ENCODE measurements at regions not wholly inside any gene's neighbourhood (a gene's known extent, or its start where the extent isn't known, plus 50 kb on each side); places are given as distances from the start of the nearest gene placed in this dataset.

GRCh38 chr3:153338487-153338886 is 176.5 kb downstream of the RAP2B start:
- Histone ChIP-seq H3K4me1 (peaks cover 0 to 2% of the 10 kb centered on the region in 2 donors), H3K27ac (no peak overlapping the region), H3K4me3 (no peak overlapping the region), H3K27me3 (no peaks in the 10 kb centered on the region), H3K9me3 (no peaks in the 10 kb centered on the region), H3K36me3 (no peaks in the 10 kb centered on the region)
- DNase-seq (ENCODE audit: low spot score in 2 of 2) = no peak
- intact Hi-C loops (cut with DNase I) = no loop called here
- TF ChIP-seq CTCF (IDR thresholded peaks at IDR 0.05) = no peak

- Histone ChIP-seq H3K4me3 (no peak overlapping the region), H3K27me3 (no peaks in the 10 kb centered on the region), H3K27ac (no peak overlapping the region), H3K36me3 (no peaks in the 10 kb centered on the region), H3K9me3 (no peaks in the 10 kb centered on the region), H3K4me1 (peaks cover 0 to 2% of the 10 kb centered on the region in 2 donors)
- no peak for DNase-seq (ENCODE audit: low spot score in 2 of 2)
- TF ChIP-seq CTCF (IDR thresholded peaks at IDR 0.05) = no peak
- intact Hi-C loops (cut with DNase I) = no loop called here
Observed at GRCh38 chr3:153339065-153339464, 177.0 kb downstream of the RAP2B start.

GRCh38 chr3:153343988-153344782 is 182.2 kb downstream of the RAP2B start:
- H3K9me3 ChIP-seq = no peaks in the 10 kb centered on the region
- no peaks in the 10 kb centered on the region for H3K27me3 ChIP-seq
- no peak for TF ChIP-seq CTCF (IDR thresholded peaks at IDR 0.05)
- no peak for DNase-seq (ENCODE audit: low spot score in 2 of 2)
- no peak overlapping the region for H3K4me3 ChIP-seq
- no peak overlapping the region for H3K27ac ChIP-seq
- no peaks in the 10 kb centered on the region for H3K36me3 ChIP-seq
- intact Hi-C loops (cut with DNase I) = no loop called here
- H3K4me1 ChIP-seq = no peaks in the 10 kb centered on the region

- no peak for DNase-seq (ENCODE audit: low spot score in 2 of 2)
- Histone ChIP-seq H3K27me3 (no peaks in the 10 kb centered on the region), H3K4me3 (no peak overlapping the region), H3K4me1 (no peaks in the 10 kb centered on the region), H3K27ac (no peak overlapping the region), H3K36me3 (no peaks in the 10 kb centered on the region), H3K9me3 (no peaks in the 10 kb centered on the region)
- intact Hi-C loops (cut with DNase I) = no loop called here
- TF ChIP-seq CTCF (IDR thresholded peaks at IDR 0.05) = no peak
Observed at GRCh38 chr3:153348457-153349107, 186.6 kb downstream of the RAP2B start.

- H3K4me3 ChIP-seq = no peak overlapping the region
- H3K27me3 ChIP-seq = no peaks in the 10 kb centered on the region
- H3K9me3 ChIP-seq = no peaks in the 10 kb centered on the region
- no peaks in the 10 kb centered on the region for H3K4me1 ChIP-seq
- no peaks in the 10 kb centered on the region for H3K36me3 ChIP-seq
- no peak for DNase-seq (ENCODE audit: low spot score in 2 of 2)
- H3K27ac ChIP-seq = no peak overlapping the region
- intact Hi-C loops (cut with DNase I) = no loop called here
- TF ChIP-seq CTCF (IDR thresholded peaks at IDR 0.05) = no peak
Observed at GRCh38 chr3:153349108-153349499, 187.1 kb downstream of the RAP2B start.
